Stimulated activated naive CD8-positive, alpha-beta T cell treated with anti-CD3 and anti-CD28 coated beads, Interleukin-15, Interleukin-2, amounts not matched to agents 100 ng/mL and 50 ng/mL, for 24 hours (primary cell): ENCODE measurements at regions not wholly inside any gene's neighbourhood (a gene's known extent, or its start where the extent isn't known, plus 50 kb on each side); places are given as distances from the start of the nearest gene placed in this dataset.
"Not testable (repeated sequence)": the region's sequence is repeated elsewhere in the genome, so short reads cannot be mapped to it uniquely, and the experiment has no call there.

ENCODE experiments used
- H3K27ac Mint-ChIP-seq: one replicate; pipeline ENCODE4 v1.8.0; 2021; ENCODE audit warnings: mild to moderate bottlenecking, mixed read lengths
- H3K27me3 Mint-ChIP-seq: one replicate; pipeline ENCODE4 v1.8.0; 2021; ENCODE audit warnings: mixed read lengths
- H3K36me3 Mint-ChIP-seq: one replicate; pipeline ENCODE4 v1.8.0; 2021; ENCODE audit warnings: low read depth, mixed read lengths
- H3K4me1 Mint-ChIP-seq: one replicate; pipeline ENCODE4 v1.8.0; 2021; ENCODE audit warnings: low read depth, mixed read lengths
- H3K4me3 Mint-ChIP-seq: one replicate; pipeline ENCODE4 v1.8.0; 2021; ENCODE audit warnings: mild to moderate bottlenecking, mixed read lengths
- H3K9me3 Mint-ChIP-seq: one replicate; pipeline ENCODE4 v1.8.0; 2021; ENCODE audit warnings: mixed read lengths

GRCh38 chr1:38605063-38605462 is 254.5 kb downstream of the RRAGC start:
- Mint-ChIP-seq H3K27ac (no peak overlapping the region), H3K9me3 (no peaks in the 10 kb centered on the region), H3K36me3 (no peaks in the 10 kb centered on the region), H3K4me3 (no peak overlapping the region), H3K27me3 (peaks cover 8% of the 10 kb centered on the region), H3K4me1 (no peaks in the 10 kb centered on the region)

- H3K27ac Mint-ChIP-seq, result no peak overlapping the region
- H3K4me1 Mint-ChIP-seq, result no peaks in the 10 kb centered on the region
- peaks cover 12% of the 10 kb centered on the region for H3K27me3 Mint-ChIP-seq
- H3K4me3 Mint-ChIP-seq, result no peak overlapping the region
- no peaks in the 10 kb centered on the region for H3K36me3 Mint-ChIP-seq
- no peaks in the 10 kb centered on the region for H3K9me3 Mint-ChIP-seq
These were observed 255.7 kb downstream of the RRAGC start for GRCh38 chr1:38603907-38604306.

GRCh38 chr1:38600905-38601304 is 258.7 kb downstream of the RRAGC start:
- Mint-ChIP-seq H3K36me3 (no peaks in the 10 kb centered on the region), H3K9me3 (no peaks in the 10 kb centered on the region), H3K4me3 (no peak overlapping the region), H3K4me1 (no peaks in the 10 kb centered on the region), H3K27ac (no peak overlapping the region), H3K27me3 (peaks cover 23% of the 10 kb centered on the region)

GRCh38 chr1:38600286-38600685 is 259.3 kb downstream of the RRAGC start:
- no peaks in the 10 kb centered on the region for H3K4me1 Mint-ChIP-seq
- H3K9me3 Mint-ChIP-seq, result peaks cover under 1% of the 10 kb centered on the region
- peaks cover 29% of the 10 kb centered on the region for H3K27me3 Mint-ChIP-seq
- no peak overlapping the region for H3K27ac Mint-ChIP-seq
- no peaks in the 10 kb centered on the region for H3K36me3 Mint-ChIP-seq
- H3K4me3 Mint-ChIP-seq, result no peak overlapping the region

- H3K27ac Mint-ChIP-seq, result no peak overlapping the region
- no peaks in the 10 kb centered on the region for H3K36me3 Mint-ChIP-seq
- no peak overlapping the region for H3K4me3 Mint-ChIP-seq
- peaks cover 16% of the 10 kb centered on the region for H3K9me3 Mint-ChIP-seq
- H3K27me3 Mint-ChIP-seq, result peaks cover 40% of the 10 kb centered on the region
- no peaks in the 10 kb centered on the region for H3K4me1 Mint-ChIP-seq
These were observed 261.5 kb downstream of the RRAGC start for GRCh38 chr1:38598118-38598517.

GRCh38 chr1:38589036-38589435 is 270.5 kb downstream of the RRAGC start:
- H3K4me1 Mint-ChIP-seq, result peaks cover 15% of the 10 kb centered on the region
- H3K36me3 Mint-ChIP-seq, result peaks cover 4% of the 10 kb centered on the region
- H3K27ac Mint-ChIP-seq, result no peak overlapping the region
- H3K4me3 Mint-ChIP-seq, result no peak overlapping the region
- peaks cover 8% of the 10 kb centered on the region for H3K27me3 Mint-ChIP-seq
- H3K9me3 Mint-ChIP-seq, result peaks cover 9% of the 10 kb centered on the region

- no peak overlapping the region for H3K27ac Mint-ChIP-seq
- H3K27me3 Mint-ChIP-seq, result peaks cover 8% of the 10 kb centered on the region
- H3K4me1 Mint-ChIP-seq, result peaks cover 15% of the 10 kb centered on the region
- H3K4me3 Mint-ChIP-seq, result no peak overlapping the region
- H3K36me3 Mint-ChIP-seq, result peaks cover 4% of the 10 kb centered on the region
- H3K9me3 Mint-ChIP-seq, result peaks cover 4% of the 10 kb centered on the region
These were observed 271.8 kb downstream of the RRAGC start for GRCh38 chr1:38587766-38588165.

- Mint-ChIP-seq H3K4me1 (peaks cover 15% of the 10 kb centered on the region), H3K27me3 (peaks cover 11% of the 10 kb centered on the region), H3K9me3 (no peaks in the 10 kb centered on the region), H3K27ac (no peak overlapping the region), H3K4me3 (no peak overlapping the region), H3K36me3 (no peaks in the 10 kb centered on the region)
These were observed 272.5 kb downstream of the RRAGC start for GRCh38 chr1:38586993-38587646.

- Mint-ChIP-seq H3K36me3 (no peaks in the 10 kb centered on the region), H3K4me3 (no peak overlapping the region)
These were observed 273.6 kb downstream of the RRAGC start for GRCh38 chr1:38585971-38586370.

GRCh38 chr1:38585460-38585859 is 274.1 kb downstream of the RRAGC start:
- no peaks in the 10 kb centered on the region for H3K9me3 Mint-ChIP-seq
- no peaks in the 10 kb centered on the region for H3K36me3 Mint-ChIP-seq
- H3K27me3 Mint-ChIP-seq, result peaks cover 25% of the 10 kb centered on the region
- H3K4me3 Mint-ChIP-seq, result no peak overlapping the region
- peaks cover 20% of the 10 kb centered on the region for H3K4me1 Mint-ChIP-seq
- H3K27ac Mint-ChIP-seq, result no peak overlapping the region

More at GRCh38 chr1:38585971-38586370, 273.6 kb downstream of the RRAGC start:
- Mint-ChIP-seq H3K4me1 (peaks cover 15% of the 10 kb centered on the region), H3K9me3 (no peaks in the 10 kb centered on the region), H3K27ac (no peak overlapping the region), H3K27me3 (peaks cover 21% of the 10 kb centered on the region)

- peaks cover 22% of the 10 kb centered on the region for H3K4me1 Mint-ChIP-seq
- H3K36me3 Mint-ChIP-seq, result no peaks in the 10 kb centered on the region
- peaks cover 33% of the 10 kb centered on the region for H3K27me3 Mint-ChIP-seq
- no peak overlapping the region for H3K4me3 Mint-ChIP-seq
- no peak overlapping the region for H3K27ac Mint-ChIP-seq
- no peaks in the 10 kb centered on the region for H3K9me3 Mint-ChIP-seq
These were observed 274.9 kb downstream of the RRAGC start for GRCh38 chr1:38584448-38585355.

- not testable (repeated sequence) for H3K36me3 Mint-ChIP-seq, H3K27ac Mint-ChIP-seq, H3K4me3 Mint-ChIP-seq, H3K9me3 Mint-ChIP-seq
- Mint-ChIP-seq H3K4me1 (peaks cover 22% of the 10 kb centered on the region), H3K27me3 (peaks cover 45% of the 10 kb centered on the region)
These were observed 276.3 kb downstream of the RRAGC start for GRCh38 chr1:38583287-38583686.

- Mint-ChIP-seq H3K9me3 (no peaks in the 10 kb centered on the region), H3K4me1 (peaks cover 31% of the 10 kb centered on the region), H3K27me3 (peaks cover 55% of the 10 kb centered on the region), H3K27ac (no peak overlapping the region), H3K4me3 (no peak overlapping the region), H3K36me3 (no peaks in the 10 kb centered on the region)
These were observed 278.2 kb downstream of the RRAGC start for GRCh38 chr1:38581396-38581795.

GRCh38 chr1:38580594-38580993 is 279.0 kb downstream of the RRAGC start:
- H3K4me1 Mint-ChIP-seq, result peaks cover 30% of the 10 kb centered on the region
- H3K27me3 Mint-ChIP-seq, result peaks cover 55% of the 10 kb centered on the region
- H3K36me3 Mint-ChIP-seq, result no peaks in the 10 kb centered on the region
- H3K27ac Mint-ChIP-seq, result no peak overlapping the region
- H3K9me3 Mint-ChIP-seq, result no peaks in the 10 kb centered on the region
- no peak overlapping the region for H3K4me3 Mint-ChIP-seq

GRCh38 chr1:38579056-38579455 is 280.5 kb downstream of the RRAGC start:
- no peak overlapping the region for H3K4me3 Mint-ChIP-seq
- no peaks in the 10 kb centered on the region for H3K9me3 Mint-ChIP-seq
- peaks cover 23% of the 10 kb centered on the region for H3K4me1 Mint-ChIP-seq
- H3K36me3 Mint-ChIP-seq, result no peaks in the 10 kb centered on the region
- peaks cover 60% of the 10 kb centered on the region for H3K27me3 Mint-ChIP-seq
- no peak overlapping the region for H3K27ac Mint-ChIP-seq
